Activated naive CD8-positive, alpha-beta T cell (primary cell): ENCODE measurements at regions not wholly inside any gene's neighbourhood (a gene's known extent, or its start where the extent isn't known, plus 50 kb on each side); places are given as distances from the start of the nearest gene placed in this dataset.

ENCODE experiments used
- H3K27ac Mint-ChIP-seq: one replicate; pipeline ENCODE4 v1.8.0; 2021; ENCODE audit warnings: mixed read lengths
- H3K27me3 Mint-ChIP-seq: one replicate; pipeline ENCODE4 v1.8.0; 2021; ENCODE audit warnings: mixed read lengths
- H3K36me3 Mint-ChIP-seq: one replicate; pipeline ENCODE4 v1.8.0; 2021; ENCODE audit warnings: mixed read lengths
- H3K4me1 Mint-ChIP-seq: one replicate; pipeline ENCODE4 v1.8.0; 2021; ENCODE audit warnings: low read depth, mixed read lengths
- H3K4me3 Mint-ChIP-seq: one replicate; pipeline ENCODE4 v1.8.0; 2021; ENCODE audit warnings: mild to moderate bottlenecking, mixed read lengths
- H3K9me3 Mint-ChIP-seq: one replicate; pipeline ENCODE4 v1.8.0; 2021; ENCODE audit warnings: low read depth, mixed read lengths

DNA sequence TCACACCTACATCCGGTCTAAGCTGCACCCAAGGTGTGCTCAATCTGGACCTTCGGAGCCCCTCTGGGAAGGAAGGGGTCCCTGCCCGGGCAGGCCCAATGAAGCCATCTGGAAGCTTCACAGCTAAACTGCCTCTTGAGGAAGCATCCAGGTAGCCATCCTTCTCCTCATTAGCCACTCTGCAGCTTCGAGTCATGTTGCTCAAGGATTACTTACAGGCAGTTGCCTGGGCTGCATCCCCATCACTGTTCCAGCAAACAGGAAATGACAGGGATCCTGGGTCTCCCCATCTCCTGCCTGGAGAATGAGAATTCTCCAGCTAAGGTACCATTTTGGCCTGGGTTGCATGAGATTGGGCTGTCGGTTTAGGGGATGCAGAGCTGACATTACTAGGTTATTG, 91.7 kb downstream of the ERMARD start:
- no peak overlapping the region for H3K27ac Mint-ChIP-seq
- H3K36me3 Mint-ChIP-seq = no peaks in the 10 kb centered on the region
- H3K4me3 Mint-ChIP-seq = no peak overlapping the region
- H3K9me3 Mint-ChIP-seq = no peaks in the 10 kb centered on the region
- peaks cover 8% of the 10 kb centered on the region for H3K27me3 Mint-ChIP-seq
- H3K4me1 Mint-ChIP-seq = no peaks in the 10 kb centered on the region

DNA sequence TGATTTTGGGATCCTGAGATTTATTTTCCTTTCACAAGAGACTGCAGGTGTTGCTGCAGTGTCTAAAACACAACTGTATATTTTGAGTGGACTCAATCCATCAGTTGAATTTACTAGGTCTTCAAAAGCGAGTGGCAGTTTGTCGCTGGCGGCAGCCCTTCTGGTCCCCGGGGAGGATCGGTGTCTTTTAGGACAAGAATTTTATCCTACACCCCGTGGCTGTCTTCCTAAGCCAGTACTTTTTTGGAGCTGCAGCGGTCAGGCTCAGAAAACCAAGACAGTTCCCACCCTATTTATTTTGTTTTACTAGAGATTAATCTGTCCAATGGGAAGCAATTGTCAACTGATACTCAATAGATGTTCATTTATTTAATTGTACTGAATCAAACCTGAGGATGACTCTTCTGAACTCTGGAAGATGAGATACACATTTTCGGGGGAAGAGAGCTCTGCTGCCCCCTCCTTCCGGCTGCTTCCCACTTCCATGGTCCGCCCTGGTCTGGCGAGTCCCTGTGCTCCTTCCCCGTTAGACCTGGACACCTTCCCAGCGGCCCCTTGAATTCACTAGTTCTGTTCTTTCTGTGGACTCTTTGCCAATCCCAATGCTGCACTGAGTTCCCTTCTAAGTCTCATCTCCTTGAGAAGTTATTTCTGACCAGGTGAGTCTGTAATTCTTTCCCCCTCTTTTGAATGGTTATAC, 90.6 kb downstream of the ERMARD start:
- no peaks in the 10 kb centered on the region for H3K4me1 Mint-ChIP-seq
- no peak overlapping the region for H3K27ac Mint-ChIP-seq
- peaks cover 6% of the 10 kb centered on the region for H3K27me3 Mint-ChIP-seq
- no peaks in the 10 kb centered on the region for H3K36me3 Mint-ChIP-seq
- no peaks in the 10 kb centered on the region for H3K9me3 Mint-ChIP-seq
- H3K4me3 Mint-ChIP-seq = no peak overlapping the region

GRCh38 chr6:169841251-169841650, 89.8 kb downstream of the ERMARD start:
- Mint-ChIP-seq H3K36me3 (no peaks in the 10 kb centered on the region), H3K27me3 (peaks cover 6% of the 10 kb centered on the region), H3K9me3 (no peaks in the 10 kb centered on the region), H3K27ac (no peak overlapping the region), H3K4me1 (no peaks in the 10 kb centered on the region), H3K4me3 (no peak overlapping the region)

DNA sequence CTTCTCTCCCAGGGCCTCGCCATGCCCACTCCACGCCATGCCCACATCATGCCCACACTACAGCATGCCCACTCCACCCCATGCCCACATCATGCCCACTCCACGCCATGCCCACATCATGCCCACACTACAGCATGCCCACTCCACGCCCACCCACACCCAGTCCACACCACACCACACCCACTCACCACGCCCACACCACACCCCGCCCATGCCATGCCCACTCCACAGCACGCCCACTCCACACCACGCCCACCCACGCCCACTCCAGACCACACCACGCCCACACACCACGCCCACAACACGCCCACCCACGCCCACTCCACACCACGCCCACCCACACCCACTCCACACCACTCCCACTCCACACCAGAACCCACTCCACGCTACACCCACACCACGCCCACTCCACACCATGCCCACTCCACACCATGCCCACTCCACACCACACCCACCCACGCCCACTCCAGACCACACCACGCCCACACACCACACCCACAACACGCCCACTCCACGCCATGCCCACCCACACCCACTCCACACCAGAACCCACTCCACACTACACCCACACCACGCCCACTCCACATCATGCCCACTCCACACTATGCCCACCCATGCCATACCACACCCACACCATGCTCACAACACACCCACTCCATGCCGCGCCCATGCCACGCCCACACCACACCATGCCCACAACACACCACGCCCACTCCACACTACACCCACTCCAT, 88.6 kb downstream of the ERMARD start:
- no peak overlapping the region for H3K27ac Mint-ChIP-seq
- H3K4me3 Mint-ChIP-seq = no peak overlapping the region
- no peaks in the 10 kb centered on the region for H3K36me3 Mint-ChIP-seq

GRCh38 chr6:169839493-169839892, 88.1 kb downstream of the ERMARD start:
- H3K4me3 Mint-ChIP-seq = no peak overlapping the region
- H3K9me3 Mint-ChIP-seq = no peaks in the 10 kb centered on the region
- no peaks in the 10 kb centered on the region for H3K4me1 Mint-ChIP-seq
- H3K27me3 Mint-ChIP-seq = peaks cover 8% of the 10 kb centered on the region
- H3K36me3 Mint-ChIP-seq = no peaks in the 10 kb centered on the region
- no peak overlapping the region for H3K27ac Mint-ChIP-seq

More for the DNA sequence above, 88.6 kb downstream of the ERMARD start:
- Mint-ChIP-seq H3K27me3 (peaks cover 6% of the 10 kb centered on the region), H3K9me3 (no peaks in the 10 kb centered on the region), H3K4me1 (no peaks in the 10 kb centered on the region)

DNA sequence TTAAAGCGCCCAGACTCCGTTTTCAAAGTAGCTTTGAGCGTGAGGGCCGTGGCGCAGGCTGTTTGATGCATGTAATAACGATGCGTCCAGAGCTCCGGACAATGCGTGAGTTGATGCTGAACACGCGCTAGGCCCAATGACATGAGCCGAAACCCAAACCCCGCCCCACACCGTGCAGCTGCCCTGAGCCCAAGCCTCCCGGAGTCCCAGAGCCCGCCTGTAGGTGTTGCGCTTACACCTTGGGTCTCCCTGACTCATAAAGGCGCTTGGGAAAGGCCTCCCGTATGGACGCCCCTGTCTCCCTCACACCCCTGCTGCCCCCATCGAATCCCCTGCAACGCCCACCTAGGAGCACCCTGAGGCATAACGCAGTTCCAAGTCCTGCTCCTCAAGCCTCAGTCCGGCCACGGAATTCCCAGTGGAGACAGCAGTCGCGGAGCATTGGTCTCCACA, 87.6 kb downstream of the ERMARD start:
- H3K9me3 Mint-ChIP-seq = no peaks in the 10 kb centered on the region
- no peak overlapping the region for H3K4me3 Mint-ChIP-seq
- no peaks in the 10 kb centered on the region for H3K36me3 Mint-ChIP-seq
- no peak overlapping the region for H3K27ac Mint-ChIP-seq
- H3K27me3 Mint-ChIP-seq = peaks cover 11% of the 10 kb centered on the region
- H3K4me1 Mint-ChIP-seq = no peaks in the 10 kb centered on the region

GRCh38 chr6:169838346-169839028, 87.1 kb downstream of the ERMARD start:
- H3K36me3 Mint-ChIP-seq = no peaks in the 10 kb centered on the region
- no peaks in the 10 kb centered on the region for H3K9me3 Mint-ChIP-seq
- peaks cover 12% of the 10 kb centered on the region for H3K27me3 Mint-ChIP-seq
- H3K27ac Mint-ChIP-seq = no peak overlapping the region
- no peaks in the 10 kb centered on the region for H3K4me1 Mint-ChIP-seq
- H3K4me3 Mint-ChIP-seq = no peak overlapping the region

DNA sequence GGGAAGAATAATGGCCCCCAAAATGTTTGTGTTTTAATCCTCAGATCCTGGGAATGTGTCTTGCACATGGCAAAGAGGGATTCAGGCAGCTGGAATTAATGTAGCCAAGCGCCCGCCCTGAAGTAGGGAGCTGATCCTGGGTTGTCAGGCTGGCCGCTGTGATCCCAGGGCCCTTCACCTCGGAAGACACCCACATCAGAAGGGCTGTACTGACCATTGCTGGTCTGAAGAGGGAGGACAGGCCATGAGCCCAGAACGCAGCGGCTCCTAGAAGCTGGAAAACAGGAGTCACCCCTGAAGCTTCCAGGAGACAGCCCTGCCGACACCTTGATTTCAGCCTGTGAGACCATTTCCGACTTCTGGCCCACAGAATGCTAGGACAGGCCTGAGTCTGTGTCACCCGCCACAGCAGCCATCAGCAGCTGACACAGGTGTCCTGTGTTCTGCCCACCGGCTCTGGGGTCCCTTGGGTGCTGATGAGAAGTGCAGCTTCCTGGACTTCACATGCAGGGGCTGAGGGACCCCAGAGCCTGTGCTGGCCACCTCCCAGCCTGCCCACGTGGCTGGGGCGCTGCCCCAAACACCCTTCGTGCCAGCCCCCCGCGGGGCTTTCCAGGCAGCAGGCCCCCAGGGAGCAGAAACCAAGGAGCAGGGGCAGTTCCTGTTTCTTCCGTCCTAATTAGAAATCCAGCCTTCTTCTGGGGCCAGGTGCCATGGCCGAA, 86.3 kb downstream of the ERMARD start:
- H3K9me3 Mint-ChIP-seq = no peaks in the 10 kb centered on the region
- no peaks in the 10 kb centered on the region for H3K36me3 Mint-ChIP-seq
- no peak overlapping the region for H3K4me3 Mint-ChIP-seq
- H3K27ac Mint-ChIP-seq = no peak overlapping the region
- peaks cover 15% of the 10 kb centered on the region for H3K27me3 Mint-ChIP-seq
- H3K4me1 Mint-ChIP-seq = no peaks in the 10 kb centered on the region

- Mint-ChIP-seq H3K4me3 (no peak overlapping the region), H3K4me1 (no peaks in the 10 kb centered on the region), H3K27me3 (peaks cover 26% of the 10 kb centered on the region), H3K36me3 (no peaks in the 10 kb centered on the region), H3K27ac (no peak overlapping the region), H3K9me3 (no peaks in the 10 kb centered on the region)
Measured at GRCh38 chr6:169833258-169833794, 81.9 kb downstream of the ERMARD start.

- no peak overlapping the region for H3K4me3 Mint-ChIP-seq
- H3K27ac Mint-ChIP-seq = no peak overlapping the region
- no peaks in the 10 kb centered on the region for H3K4me1 Mint-ChIP-seq
- no peaks in the 10 kb centered on the region for H3K36me3 Mint-ChIP-seq
- no peaks in the 10 kb centered on the region for H3K9me3 Mint-ChIP-seq
- peaks cover 29% of the 10 kb centered on the region for H3K27me3 Mint-ChIP-seq
Measured at GRCh38 chr6:169832247-169832948, 81.0 kb downstream of the ERMARD start.

DNA sequence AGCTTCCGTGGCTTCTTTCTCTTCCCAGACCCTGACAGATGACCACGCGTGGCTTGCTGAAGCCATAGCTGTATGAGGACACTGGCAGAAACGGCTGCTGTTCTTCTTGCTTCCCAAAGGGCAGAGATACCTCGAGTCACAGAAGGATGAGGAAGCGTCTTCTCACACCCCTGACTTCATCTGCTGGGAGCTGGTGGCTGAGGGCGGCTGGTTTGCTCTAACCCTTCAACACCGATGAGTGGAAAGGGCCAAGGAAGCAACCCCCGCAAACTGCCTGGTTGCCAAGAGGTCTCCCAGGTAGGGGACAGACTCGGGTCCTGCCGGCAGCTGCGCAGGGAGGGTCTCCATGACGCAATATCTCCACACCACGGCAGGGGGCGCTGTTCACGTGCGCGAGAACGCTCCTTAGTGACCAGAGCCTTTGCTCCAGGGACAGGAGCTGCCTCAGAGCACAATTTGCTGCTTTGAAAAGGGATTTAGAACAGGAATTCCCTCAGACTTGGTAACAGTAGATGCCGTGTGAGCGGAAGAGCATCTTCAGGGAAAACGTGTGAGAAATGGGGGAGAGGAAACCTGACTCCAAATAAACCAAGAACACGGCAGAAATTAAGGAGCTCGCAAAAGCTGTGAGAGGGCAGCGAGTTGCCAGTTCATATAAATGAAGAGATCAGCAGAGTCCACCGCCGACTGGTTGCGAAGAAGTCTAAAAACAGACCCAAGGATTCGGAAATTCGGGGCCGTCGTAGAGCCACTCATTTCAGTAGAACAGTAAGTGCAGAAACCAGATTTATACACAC, 80.2 kb downstream of the ERMARD start:
- H3K9me3 Mint-ChIP-seq = no peaks in the 10 kb centered on the region
- H3K4me3 Mint-ChIP-seq = no peak overlapping the region
- peaks cover 32% of the 10 kb centered on the region for H3K27me3 Mint-ChIP-seq
- no peak overlapping the region for H3K27ac Mint-ChIP-seq
- no peaks in the 10 kb centered on the region for H3K36me3 Mint-ChIP-seq
- no peaks in the 10 kb centered on the region for H3K4me1 Mint-ChIP-seq
